HL-60 (cell line): ENCODE measurements at regions not wholly inside any gene's neighbourhood (a gene's known extent, or its start where the extent isn't known, plus 50 kb on each side); places are given as distances from the start of the nearest gene placed in this dataset.

ENCODE experiments used
- GABPA ChIP-seq: IDR thresholded peaks from 2 replicates; pipeline ENCODE4 v1.6.1; 2012; ENCODE audit warnings: low read depth
- POLR2AphosphoS5 ChIP-seq: IDR thresholded peaks from 2 replicates; pipeline ENCODE4 v1.6.1; 2012; ENCODE audit warnings: low read depth
- TF ChIP-seq, protein P1 (sequence below): IDR thresholded peaks from 2 replicates; pipeline ENCODE4 v1.6.1; 2012; ENCODE audit warnings: low read depth; ENCODE audit not compliant: insufficient replicate concordance
- TF ChIP-seq, protein P2 (sequence below): IDR thresholded peaks from one replicate; pipeline ENCODE4 v1.5.1; 2011; ENCODE audit warnings: low read length, control low read depth, inconsistent platforms; ENCODE audit not compliant: insufficient read depth

DNA sequence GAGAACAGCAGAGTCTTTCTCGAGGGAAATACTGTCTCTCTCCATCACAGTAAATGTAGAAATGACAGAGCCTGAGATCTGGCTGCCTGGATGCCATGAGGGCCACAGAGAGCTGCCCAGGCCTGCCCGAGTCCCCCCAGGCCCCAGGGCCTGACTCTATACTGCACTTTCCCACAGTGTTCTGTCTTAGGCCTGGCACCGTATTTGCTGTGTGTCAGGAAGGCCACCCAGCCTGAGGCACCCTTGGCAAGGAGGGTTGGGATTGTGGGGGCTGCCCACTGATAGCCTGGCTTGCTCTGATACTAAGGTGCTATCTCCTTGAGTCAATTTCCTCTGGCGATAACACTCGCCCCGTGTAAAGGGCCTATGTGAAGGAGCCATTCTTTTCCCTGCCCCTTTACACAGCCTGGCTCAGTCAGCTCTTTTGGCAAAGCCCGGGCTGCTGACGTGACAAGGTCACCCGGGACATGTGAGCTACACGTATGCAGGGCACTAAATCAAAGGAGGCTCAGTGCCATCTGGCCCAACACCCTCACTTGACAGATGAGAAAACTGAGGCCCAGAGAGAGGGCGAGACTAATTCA is 630.1 kb upstream of the KLF4 start:
- TF ChIP-seq, protein P1, sequence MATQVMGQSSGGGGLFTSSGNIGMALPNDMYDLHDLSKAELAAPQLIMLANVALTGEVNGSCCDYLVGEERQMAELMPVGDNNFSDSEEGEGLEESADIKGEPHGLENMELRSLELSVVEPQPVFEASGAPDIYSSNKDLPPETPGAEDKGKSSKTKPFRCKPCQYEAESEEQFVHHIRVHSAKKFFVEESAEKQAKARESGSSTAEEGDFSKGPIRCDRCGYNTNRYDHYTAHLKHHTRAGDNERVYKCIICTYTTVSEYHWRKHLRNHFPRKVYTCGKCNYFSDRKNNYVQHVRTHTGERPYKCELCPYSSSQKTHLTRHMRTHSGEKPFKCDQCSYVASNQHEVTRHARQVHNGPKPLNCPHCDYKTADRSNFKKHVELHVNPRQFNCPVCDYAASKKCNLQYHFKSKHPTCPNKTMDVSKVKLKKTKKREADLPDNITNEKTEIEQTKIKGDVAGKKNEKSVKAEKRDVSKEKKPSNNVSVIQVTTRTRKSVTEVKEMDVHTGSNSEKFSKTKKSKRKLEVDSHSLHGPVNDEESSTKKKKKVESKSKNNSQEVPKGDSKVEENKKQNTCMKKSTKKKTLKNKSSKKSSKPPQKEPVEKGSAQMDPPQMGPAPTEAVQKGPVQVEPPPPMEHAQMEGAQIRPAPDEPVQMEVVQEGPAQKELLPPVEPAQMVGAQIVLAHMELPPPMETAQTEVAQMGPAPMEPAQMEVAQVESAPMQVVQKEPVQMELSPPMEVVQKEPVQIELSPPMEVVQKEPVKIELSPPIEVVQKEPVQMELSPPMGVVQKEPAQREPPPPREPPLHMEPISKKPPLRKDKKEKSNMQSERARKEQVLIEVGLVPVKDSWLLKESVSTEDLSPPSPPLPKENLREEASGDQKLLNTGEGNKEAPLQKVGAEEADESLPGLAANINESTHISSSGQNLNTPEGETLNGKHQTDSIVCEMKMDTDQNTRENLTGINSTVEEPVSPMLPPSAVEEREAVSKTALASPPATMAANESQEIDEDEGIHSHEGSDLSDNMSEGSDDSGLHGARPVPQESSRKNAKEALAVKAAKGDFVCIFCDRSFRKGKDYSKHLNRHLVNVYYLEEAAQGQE, result no peak
- TF ChIP-seq, protein P2, sequence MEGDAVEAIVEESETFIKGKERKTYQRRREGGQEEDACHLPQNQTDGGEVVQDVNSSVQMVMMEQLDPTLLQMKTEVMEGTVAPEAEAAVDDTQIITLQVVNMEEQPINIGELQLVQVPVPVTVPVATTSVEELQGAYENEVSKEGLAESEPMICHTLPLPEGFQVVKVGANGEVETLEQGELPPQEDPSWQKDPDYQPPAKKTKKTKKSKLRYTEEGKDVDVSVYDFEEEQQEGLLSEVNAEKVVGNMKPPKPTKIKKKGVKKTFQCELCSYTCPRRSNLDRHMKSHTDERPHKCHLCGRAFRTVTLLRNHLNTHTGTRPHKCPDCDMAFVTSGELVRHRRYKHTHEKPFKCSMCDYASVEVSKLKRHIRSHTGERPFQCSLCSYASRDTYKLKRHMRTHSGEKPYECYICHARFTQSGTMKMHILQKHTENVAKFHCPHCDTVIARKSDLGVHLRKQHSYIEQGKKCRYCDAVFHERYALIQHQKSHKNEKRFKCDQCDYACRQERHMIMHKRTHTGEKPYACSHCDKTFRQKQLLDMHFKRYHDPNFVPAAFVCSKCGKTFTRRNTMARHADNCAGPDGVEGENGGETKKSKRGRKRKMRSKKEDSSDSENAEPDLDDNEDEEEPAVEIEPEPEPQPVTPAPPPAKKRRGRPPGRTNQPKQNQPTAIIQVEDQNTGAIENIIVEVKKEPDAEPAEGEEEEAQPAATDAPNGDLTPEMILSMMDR, result no peak
- TF ChIP-seq GABPA (no peak), POLR2AphosphoS5 (no peak)
